Central memory CD8-positive, alpha-beta T cell (primary cell): ENCODE measurements at regions not wholly inside any gene's neighbourhood (a gene's known extent, or its start where the extent isn't known, plus 50 kb on each side); places are given as distances from the start of the nearest gene placed in this dataset.

Source experiments
- ATAC-seq: fragments of 150-1000 bp; cut with Tn5 transposase; replicated peaks from 2 replicates; pipeline ENCODE4 v1.10.0; 2022; ENCODE audit warnings: mild to moderate bottlenecking, moderate FRiP score, moderate number of reproducible peaks; ENCODE audit not compliant: poor library complexity, severe bottlenecking; ENCODE audit errors: extremely low read depth
- DNase-seq, 2 donors: peaks; one replicate each; pipeline ENCODE4 v3.0.0; 2021; ENCODE audit warnings: low spot score in 2 of 2
- H3K27ac Mint-ChIP-seq: one replicate; pipeline ENCODE4 v1.8.0; 2022; ENCODE audit warnings: low read depth, mild to moderate bottlenecking, moderate library complexity, mixed read lengths
- H3K27me3 Mint-ChIP-seq: one replicate; pipeline ENCODE4 v1.8.0; 2022; ENCODE audit warnings: mixed read lengths
- H3K36me3 Mint-ChIP-seq: one replicate; pipeline ENCODE4 v1.8.0; 2022; ENCODE audit warnings: mild to moderate bottlenecking, moderate library complexity, mixed read lengths; ENCODE audit not compliant: insufficient read depth
- H3K4me1 Mint-ChIP-seq: one replicate; pipeline ENCODE4 v1.8.0; 2022; ENCODE audit warnings: mixed read lengths
- H3K4me3 Mint-ChIP-seq: one replicate; pipeline ENCODE4 v1.8.0; 2022; ENCODE audit warnings: mild to moderate bottlenecking, moderate library complexity, mixed read lengths
- H3K9me3 Mint-ChIP-seq: one replicate; pipeline ENCODE4 v1.8.0; 2022; ENCODE audit warnings: mixed read lengths

GRCh38 chrX:4185086-4185485, 471.6 kb upstream of the PRKX start:
- Mint-ChIP-seq H3K4me3 (no peak overlapping the region), H3K27ac (no peak overlapping the region), H3K9me3 (peaks cover 8% of the 10 kb centered on the region), H3K36me3 (no peaks in the 10 kb centered on the region), H3K27me3 (no peaks in the 10 kb centered on the region), H3K4me1 (no peaks in the 10 kb centered on the region)
- ATAC-seq (no peak), DNase-seq (no peak)

DNA sequence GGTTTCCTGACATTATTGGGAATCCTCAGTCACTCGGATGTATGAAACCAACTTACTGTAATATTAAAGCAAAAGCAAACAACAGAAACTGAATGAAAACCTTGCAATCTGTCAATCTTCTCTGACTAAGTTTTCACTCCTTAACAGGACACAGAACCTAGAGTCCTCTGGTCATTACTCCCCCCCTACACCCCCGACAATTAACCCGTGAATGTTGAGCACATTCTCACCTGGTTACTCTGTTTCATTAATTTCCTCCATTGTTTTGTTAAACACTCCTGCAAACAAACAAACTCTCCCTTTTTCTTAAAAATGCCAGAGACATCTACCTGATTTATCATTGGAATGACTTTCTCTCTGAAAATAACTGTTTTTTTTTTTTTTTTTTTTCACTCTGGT, 469.0 kb upstream of the PRKX start:
- H3K4me3 Mint-ChIP-seq: no peak overlapping the region
- ATAC-seq (no peak), DNase-seq (no peak)
- H3K9me3 Mint-ChIP-seq: no peaks in the 10 kb centered on the region
- no peaks in the 10 kb centered on the region for H3K4me1 Mint-ChIP-seq
- no peaks in the 10 kb centered on the region for H3K36me3 Mint-ChIP-seq
- no peaks in the 10 kb centered on the region for H3K27me3 Mint-ChIP-seq
- no peak overlapping the region for H3K27ac Mint-ChIP-seq

DNA sequence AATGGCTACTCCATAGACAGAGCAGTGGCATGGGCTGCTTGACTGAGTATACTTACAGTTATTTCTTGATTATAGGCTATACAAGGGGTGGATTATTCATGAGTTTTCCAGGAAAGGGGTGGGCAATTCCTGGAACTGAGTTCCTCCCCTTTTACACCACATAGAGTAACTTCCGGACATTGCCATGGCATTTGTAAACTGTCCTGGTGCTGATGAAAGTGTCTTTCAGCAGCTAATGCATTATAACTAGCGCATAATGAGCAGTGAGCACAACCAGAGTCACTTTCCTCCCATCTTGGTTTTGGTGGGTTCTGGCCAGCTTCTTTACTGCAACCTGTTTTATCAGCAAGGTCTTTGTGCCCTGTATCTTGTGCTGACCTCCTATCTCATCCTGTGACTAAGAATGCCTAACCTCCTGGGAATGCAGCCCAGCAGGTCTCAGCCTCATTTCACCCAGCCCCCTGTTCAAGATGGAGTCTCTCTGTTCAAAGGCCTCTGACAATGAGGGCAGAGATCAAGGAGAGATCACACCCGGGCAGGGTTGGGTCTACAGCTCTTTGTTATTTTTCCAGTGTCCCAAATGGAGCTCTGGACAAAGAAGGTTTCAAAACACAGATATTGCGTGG, 468.4 kb upstream of the PRKX start:
- Mint-ChIP-seq H3K9me3 (no peaks in the 10 kb centered on the region), H3K27ac (no peak overlapping the region)
- DNase-seq: no peak

GRCh38 chrX:4179031-4179430, 465.6 kb upstream of the PRKX start:
- H3K9me3 Mint-ChIP-seq: no peaks in the 10 kb centered on the region
- no peaks in the 10 kb centered on the region for H3K27me3 Mint-ChIP-seq
- DNase-seq (no peak), ATAC-seq (no peak)
- H3K27ac Mint-ChIP-seq: no peak overlapping the region
- H3K36me3 Mint-ChIP-seq: no peaks in the 10 kb centered on the region
- H3K4me3 Mint-ChIP-seq: no peak overlapping the region
- H3K4me1 Mint-ChIP-seq: no peaks in the 10 kb centered on the region

More for the DNA sequence above, 468.4 kb upstream of the PRKX start:
- H3K36me3 Mint-ChIP-seq: no peaks in the 10 kb centered on the region
- no peak overlapping the region for H3K4me3 Mint-ChIP-seq
- no peaks in the 10 kb centered on the region for H3K27me3 Mint-ChIP-seq
- ATAC-seq: no peak
- H3K4me1 Mint-ChIP-seq: no peaks in the 10 kb centered on the region

- H3K9me3 Mint-ChIP-seq: no peaks in the 10 kb centered on the region
- H3K4me1 Mint-ChIP-seq: no peaks in the 10 kb centered on the region
- H3K4me3 Mint-ChIP-seq: no peak overlapping the region
- ATAC-seq (no peak), DNase-seq (no peak)
- H3K27me3 Mint-ChIP-seq: no peaks in the 10 kb centered on the region
- no peak overlapping the region for H3K27ac Mint-ChIP-seq
- H3K36me3 Mint-ChIP-seq: no peaks in the 10 kb centered on the region
Observed at GRCh38 chrX:4175221-4175620, 461.8 kb upstream of the PRKX start.

- no peak overlapping the region for H3K4me3 Mint-ChIP-seq
- no peaks in the 10 kb centered on the region for H3K4me1 Mint-ChIP-seq
- H3K9me3 Mint-ChIP-seq: no peaks in the 10 kb centered on the region
- ATAC-seq: no peak
- no peak overlapping the region for H3K27ac Mint-ChIP-seq
- no peaks in the 10 kb centered on the region for H3K27me3 Mint-ChIP-seq
- DNase-seq: no peak
- H3K36me3 Mint-ChIP-seq: no peaks in the 10 kb centered on the region
Observed at GRCh38 chrX:4173743-4174142, 460.3 kb upstream of the PRKX start.

DNA sequence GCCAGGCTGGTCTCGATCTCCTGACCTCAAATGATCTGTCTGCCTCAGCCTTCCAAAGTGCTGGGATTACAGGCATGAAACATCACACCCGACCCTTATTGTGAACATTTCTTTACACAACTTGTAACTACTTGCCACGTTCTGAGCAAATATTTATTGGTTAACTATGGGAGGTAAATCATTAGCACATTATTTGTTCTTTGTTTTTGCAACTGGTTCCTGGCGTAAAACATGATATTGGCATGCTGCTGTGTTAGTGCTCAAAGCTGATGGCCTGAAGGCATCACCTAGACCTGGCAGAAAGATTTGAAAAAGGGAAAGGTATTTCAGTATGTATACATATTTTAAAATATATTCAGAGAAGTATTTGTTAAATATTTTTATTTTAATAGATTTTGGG, 438.3 kb upstream of the PRKX start:
- no peaks in the 10 kb centered on the region for H3K27me3 Mint-ChIP-seq
- H3K4me3 Mint-ChIP-seq: no peak overlapping the region
- no peak for DNase-seq
- no peaks in the 10 kb centered on the region for H3K4me1 Mint-ChIP-seq
- peaks cover 4% of the 10 kb centered on the region for H3K9me3 Mint-ChIP-seq
- ATAC-seq: no peak
- no peaks in the 10 kb centered on the region for H3K36me3 Mint-ChIP-seq
- H3K27ac Mint-ChIP-seq: no peak overlapping the region

GRCh38 chrX:4150259-4150658, 436.8 kb upstream of the PRKX start:
- Mint-ChIP-seq H3K9me3 (peaks cover 4% of the 10 kb centered on the region), H3K27me3 (no peaks in the 10 kb centered on the region), H3K27ac (no peak overlapping the region), H3K4me1 (no peaks in the 10 kb centered on the region), H3K4me3 (no peak overlapping the region), H3K36me3 (no peaks in the 10 kb centered on the region)
- ATAC-seq (no peak), DNase-seq (no peak)

DNA sequence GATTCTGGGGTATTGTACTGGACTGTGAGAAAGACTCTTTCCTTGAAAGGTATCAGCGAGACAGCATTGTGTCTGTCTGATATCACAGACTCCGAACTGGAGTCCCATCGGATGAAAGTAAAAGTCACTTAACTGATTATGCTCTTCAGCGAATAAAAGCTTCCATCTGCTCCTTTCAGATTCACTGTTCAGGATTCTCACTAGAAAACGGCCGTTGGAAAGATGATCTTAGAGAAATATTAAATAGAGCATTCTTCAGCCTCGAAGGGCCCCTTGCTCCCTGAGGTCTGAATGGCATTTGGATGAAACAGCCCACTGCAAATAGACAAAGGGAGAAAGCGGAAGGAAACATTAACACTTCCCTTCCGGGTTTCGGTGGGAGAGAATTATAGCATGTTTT, 416.2 kb upstream of the PRKX start:
- no peak for ATAC-seq
- Mint-ChIP-seq H3K27me3 (no peaks in the 10 kb centered on the region), H3K9me3 (no peaks in the 10 kb centered on the region), H3K4me3 (no peak overlapping the region), H3K36me3 (no peaks in the 10 kb centered on the region), H3K27ac (no peak overlapping the region), H3K4me1 (no peaks in the 10 kb centered on the region)
- DNase-seq: no peak

GRCh38 chrX:4118666-4119530, 405.4 kb upstream of the PRKX start:
- no peak for DNase-seq
- ATAC-seq: no peak
- Mint-ChIP-seq H3K9me3 (peaks cover 8% of the 10 kb centered on the region), H3K4me3 (no peak overlapping the region), H3K4me1 (no peaks in the 10 kb centered on the region), H3K27me3 (no peaks in the 10 kb centered on the region), H3K27ac (no peak overlapping the region), H3K36me3 (no peaks in the 10 kb centered on the region)

DNA sequence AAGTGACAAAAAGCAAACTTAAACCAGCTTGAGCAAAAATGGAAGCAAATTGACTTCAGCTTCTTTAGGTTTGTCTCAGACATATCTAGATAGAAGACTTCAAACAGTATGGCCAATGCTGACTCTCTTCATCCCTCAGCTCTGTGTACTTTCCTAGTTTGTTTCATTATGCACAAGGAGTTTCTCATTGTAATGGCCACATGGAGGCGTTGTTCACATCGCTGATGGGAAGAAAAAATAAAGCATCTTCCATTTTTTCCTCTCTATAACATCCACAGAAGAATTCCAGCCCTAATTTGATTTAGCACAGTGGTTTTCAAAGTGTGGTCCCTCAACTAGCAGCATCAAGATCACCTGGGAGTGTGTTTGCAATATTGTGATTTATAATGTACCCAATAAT, 397.5 kb upstream of the PRKX start:
- DNase-seq: no peak
- no peak overlapping the region for H3K27ac Mint-ChIP-seq

DNA sequence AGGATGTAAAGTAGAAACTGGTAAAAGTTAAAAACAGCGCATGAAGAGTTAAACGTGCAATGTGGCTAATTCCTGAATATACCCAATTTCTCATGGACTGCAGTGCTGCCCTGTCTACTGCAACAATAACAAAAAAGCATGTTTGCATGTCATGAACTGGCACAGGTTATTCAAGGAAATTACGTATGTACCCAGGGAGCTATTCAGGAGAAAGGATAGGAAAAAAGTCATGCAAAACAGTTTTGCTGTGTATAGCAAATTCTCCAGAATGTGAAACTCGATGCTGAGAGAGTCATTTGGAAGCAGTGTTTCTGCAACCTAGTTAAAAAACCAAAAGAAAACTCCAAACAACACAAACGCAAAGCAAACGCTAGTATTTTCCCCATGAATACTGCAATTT, 381.5 kb upstream of the PRKX start:
- ATAC-seq (no peak), DNase-seq (no peak)
- Mint-ChIP-seq H3K9me3 (no peaks in the 10 kb centered on the region), H3K4me1 (no peaks in the 10 kb centered on the region), H3K27ac (no peak overlapping the region), H3K27me3 (no peaks in the 10 kb centered on the region), H3K4me3 (no peak overlapping the region), H3K36me3 (no peaks in the 10 kb centered on the region)

More for the DNA sequence above, 397.5 kb upstream of the PRKX start:
- Mint-ChIP-seq H3K4me3 (no peak overlapping the region), H3K27me3 (no peaks in the 10 kb centered on the region), H3K4me1 (no peaks in the 10 kb centered on the region), H3K36me3 (no peaks in the 10 kb centered on the region), H3K9me3 (peaks cover 6% of the 10 kb centered on the region)
- no peak for ATAC-seq

DNA sequence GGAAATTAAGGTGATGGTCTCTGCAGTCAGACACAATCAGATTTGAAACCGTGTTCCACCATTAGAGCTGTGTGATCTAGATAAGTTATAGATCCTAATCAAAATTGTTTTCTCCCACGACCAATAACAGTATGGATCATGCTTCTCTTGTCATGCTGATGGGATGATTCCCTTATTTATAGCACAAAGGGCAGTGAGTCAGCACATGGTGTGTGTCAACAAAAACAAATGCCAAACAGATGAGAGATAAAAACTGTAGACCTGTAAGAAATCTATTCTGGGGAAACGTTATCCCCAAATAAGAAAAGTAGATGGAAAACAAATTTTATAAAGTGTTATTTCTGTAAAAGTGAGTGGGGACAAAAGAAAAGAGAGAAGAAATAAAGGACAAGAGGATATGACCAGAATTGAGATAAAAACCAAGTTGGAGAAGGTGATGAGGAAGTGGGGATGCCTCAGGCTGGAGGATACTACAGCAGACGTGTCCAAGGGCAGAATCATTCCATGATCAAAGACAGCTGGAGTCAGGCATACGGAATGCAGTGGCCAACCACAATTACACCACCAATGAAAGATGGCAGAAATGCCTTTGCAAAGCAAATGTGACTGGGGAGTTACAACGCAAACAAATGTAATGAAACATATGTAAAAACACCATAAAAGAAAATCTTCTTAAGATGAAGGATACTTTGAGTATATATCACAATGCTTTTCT, 377.8 kb upstream of the PRKX start:
- Mint-ChIP-seq H3K27me3 (no peaks in the 10 kb centered on the region), H3K4me3 (no peak overlapping the region), H3K27ac (no peak overlapping the region), H3K4me1 (no peaks in the 10 kb centered on the region), H3K9me3 (no peaks in the 10 kb centered on the region), H3K36me3 (no peaks in the 10 kb centered on the region)
- DNase-seq (no peak), ATAC-seq (no peak)
